IMR-90 (cell line): ENCODE measurements at regions not wholly inside any gene's neighbourhood (a gene's known extent, or its start where the extent isn't known, plus 50 kb on each side); places are given as distances from the start of the nearest gene placed in this dataset.

Experiments used
- CHD1 ChIP-seq: IDR thresholded peaks from 2 replicates; pipeline ENCODE4 v1.6.1; 2012; ENCODE audit warnings: low read depth, low read length, improper control_type of control experiment
- CTCF ChIP-seq: conservative IDR thresholded peaks from 2 replicates; pipeline ENCODE4 v1.5.1; 2012; ENCODE audit warnings: mild to moderate bottlenecking, low read depth, low read length, improper control_type of control experiment
- MAFK ChIP-seq: IDR thresholded peaks from 2 replicates; pipeline ENCODE4 v1.6.1; 2012; ENCODE audit warnings: low read depth, low read length, improper control_type of control experiment
- POLR2A ChIP-seq: IDR thresholded peaks from 2 replicates; pipeline ENCODE4 v1.6.1; 2012; ENCODE audit warnings: mild to moderate bottlenecking, low read depth, low read length

DNA sequence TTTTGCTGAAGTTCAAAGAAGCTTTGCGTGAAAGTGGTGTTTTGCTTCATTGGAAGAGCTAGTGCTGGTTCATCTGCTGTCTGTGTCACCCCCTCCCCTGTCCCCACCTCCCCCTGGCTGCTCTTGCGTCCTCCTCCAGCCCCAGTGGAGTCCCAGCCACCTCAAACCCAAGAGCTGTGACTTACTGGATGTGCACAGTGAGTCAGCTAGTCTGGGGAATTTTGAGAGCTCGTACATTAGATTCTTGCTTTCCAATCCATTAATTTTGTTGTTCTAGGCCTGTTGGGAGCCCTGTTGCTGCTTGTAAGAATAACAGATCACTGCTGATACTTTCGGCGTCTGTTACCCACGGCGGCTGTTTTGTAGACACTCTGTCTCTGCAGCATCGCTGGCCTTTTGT, 412.1 kb downstream of the TSN start:
- no peak for TF ChIP-seq MAFK
- TF ChIP-seq POLR2A = no peak
- TF ChIP-seq CTCF = no peak
- TF ChIP-seq CHD1 = no peak
